Activated naive CD4-positive, alpha-beta T cell treated with anti-CD3 and anti-CD28 coated beads, Interleukin-2, amount 10 ng/mL, durations not matched to agents 7 days and 5 days (primary cell): ENCODE measurements at regions not wholly inside any gene's neighbourhood (a gene's known extent, or its start where the extent isn't known, plus 50 kb on each side); places are given as distances from the start of the nearest gene placed in this dataset.

ENCODE experiments used
- CTCF ChIA-PET: fragments of 350-600 bp; sonication (Branson Sonifier 250); formaldehyde crosslinking; loops from one replicate; lab custom pipeline; 2021; ENCODE audit warnings: antibody characterized with exemption; lab: Charles Lee
- DNase-seq: peaks from one replicate; pipeline ENCODE4 v3.0.0-alpha.2; 2020
- H3K27ac Mint-ChIP-seq: one replicate; pipeline ENCODE4 v1.8.0; 2021; ENCODE audit warnings: mild to moderate bottlenecking, moderate library complexity, mixed read lengths
- H3K27me3 Mint-ChIP-seq: one replicate; pipeline ENCODE4 v1.8.0; 2021; ENCODE audit warnings: mild to moderate bottlenecking, mixed read lengths
- H3K36me3 Mint-ChIP-seq: one replicate; pipeline ENCODE4 v1.8.0; 2021; ENCODE audit warnings: mixed read lengths
- H3K4me1 Mint-ChIP-seq: one replicate; pipeline ENCODE4 v1.8.0; 2021; ENCODE audit warnings: mixed read lengths
- H3K4me3 Mint-ChIP-seq: one replicate; pipeline ENCODE4 v1.8.0; 2021; ENCODE audit warnings: mild to moderate bottlenecking, moderate library complexity, mixed read lengths
- H3K9me3 Mint-ChIP-seq: one replicate; pipeline ENCODE4 v1.8.0; 2021; ENCODE audit warnings: mixed read lengths

GRCh38 chr2:144859716-144860115 lies 339.8 kb upstream of the ZEB2 start:
- Mint-ChIP-seq H3K27me3 (no peaks in the 10 kb centered on the region), H3K4me1 (no peaks in the 10 kb centered on the region), H3K27ac (no peak overlapping the region), H3K9me3 (no peaks in the 10 kb centered on the region), H3K4me3 (no peak overlapping the region), H3K36me3 (no peaks in the 10 kb centered on the region)
- CTCF ChIA-PET, result no interaction called here
- no peak for DNase-seq

- CTCF ChIA-PET, result no interaction called here
- no peaks in the 10 kb centered on the region for H3K9me3 Mint-ChIP-seq
These were observed 338.3 kb upstream of the ZEB2 start for GRCh38 chr2:144858211-144858610.

GRCh38 chr2:144854596-144854995 lies 334.7 kb upstream of the ZEB2 start:
- CTCF ChIA-PET, result no interaction called here
- Mint-ChIP-seq H3K4me3 (no peak overlapping the region), H3K4me1 (no peaks in the 10 kb centered on the region), H3K36me3 (no peaks in the 10 kb centered on the region), H3K27me3 (no peaks in the 10 kb centered on the region), H3K9me3 (no peaks in the 10 kb centered on the region), H3K27ac (no peak overlapping the region)
- DNase-seq, result no peak

More at GRCh38 chr2:144858211-144858610, 338.3 kb upstream of the ZEB2 start:
- Mint-ChIP-seq H3K4me3 (no peak overlapping the region), H3K27me3 (no peaks in the 10 kb centered on the region), H3K27ac (no peak overlapping the region), H3K36me3 (no peaks in the 10 kb centered on the region), H3K4me1 (no peaks in the 10 kb centered on the region)
- no peak for DNase-seq

GRCh38 chr2:144849612-144850011 lies 329.7 kb upstream of the ZEB2 start:
- no peaks in the 10 kb centered on the region for H3K9me3 Mint-ChIP-seq
- H3K27ac Mint-ChIP-seq, result no peak overlapping the region
- no peaks in the 10 kb centered on the region for H3K36me3 Mint-ChIP-seq
- CTCF ChIA-PET, result interaction anchor here (0.8 kb wide), 1 partner anchor 17 kb away, joined by 3 read pairs; no protein-coding TSS in a partner anchor
- no peak for DNase-seq
- H3K27me3 Mint-ChIP-seq, result no peaks in the 10 kb centered on the region
- no peak overlapping the region for H3K4me3 Mint-ChIP-seq
- H3K4me1 Mint-ChIP-seq, result no peaks in the 10 kb centered on the region

GRCh38 chr2:144848423-144848822 lies 328.5 kb upstream of the ZEB2 start:
- Mint-ChIP-seq H3K4me1 (no peaks in the 10 kb centered on the region), H3K9me3 (no peaks in the 10 kb centered on the region), H3K4me3 (no peak overlapping the region), H3K27me3 (no peaks in the 10 kb centered on the region), H3K36me3 (no peaks in the 10 kb centered on the region), H3K27ac (no peak overlapping the region)
- no peak for DNase-seq
- CTCF ChIA-PET, result no interaction called here

- Mint-ChIP-seq H3K36me3 (no peaks in the 10 kb centered on the region), H3K4me3 (no peak overlapping the region), H3K9me3 (no peaks in the 10 kb centered on the region), H3K4me1 (no peaks in the 10 kb centered on the region), H3K27me3 (no peaks in the 10 kb centered on the region), H3K27ac (peak overlapping the region; percentile 68)
- DNase-seq, result no peak
- CTCF ChIA-PET, result no interaction called here
These were observed 327.6 kb upstream of the ZEB2 start for GRCh38 chr2:144847347-144848080.

- no peak for DNase-seq
- no peak overlapping the region for H3K27ac Mint-ChIP-seq
- H3K9me3 Mint-ChIP-seq, result no peaks in the 10 kb centered on the region
- CTCF ChIA-PET, result interaction anchor here (0.6 kb wide), 1 partner anchor 646 kb away, joined by 3 read pairs; no protein-coding TSS in a partner anchor
- H3K27me3 Mint-ChIP-seq, result no peaks in the 10 kb centered on the region
- H3K36me3 Mint-ChIP-seq, result no peaks in the 10 kb centered on the region
- no peaks in the 10 kb centered on the region for H3K4me1 Mint-ChIP-seq
- H3K4me3 Mint-ChIP-seq, result no peak overlapping the region
These were observed 316.9 kb upstream of the ZEB2 start for GRCh38 chr2:144836635-144837350.

GRCh38 chr2:144835634-144836350 lies 315.9 kb upstream of the ZEB2 start:
- no peaks in the 10 kb centered on the region for H3K4me1 Mint-ChIP-seq
- no peaks in the 10 kb centered on the region for H3K9me3 Mint-ChIP-seq
- no peaks in the 10 kb centered on the region for H3K36me3 Mint-ChIP-seq
- no peak for DNase-seq
- no peak overlapping the region for H3K4me3 Mint-ChIP-seq
- H3K27me3 Mint-ChIP-seq, result no peaks in the 10 kb centered on the region
- no peak overlapping the region for H3K27ac Mint-ChIP-seq
- CTCF ChIA-PET, result no interaction called here

GRCh38 chr2:144834998-144835633 lies 315.2 kb upstream of the ZEB2 start:
- Mint-ChIP-seq H3K4me3 (no peak overlapping the region), H3K27me3 (no peaks in the 10 kb centered on the region), H3K9me3 (no peaks in the 10 kb centered on the region), H3K27ac (no peak overlapping the region), H3K36me3 (no peaks in the 10 kb centered on the region), H3K4me1 (no peaks in the 10 kb centered on the region)
- DNase-seq, result no peak
- CTCF ChIA-PET, result no interaction called here

GRCh38 chr2:144834363-144834762 lies 314.4 kb upstream of the ZEB2 start:
- Mint-ChIP-seq H3K27ac (no peak overlapping the region), H3K36me3 (no peaks in the 10 kb centered on the region)

GRCh38 chr2:144833075-144833637 lies 313.2 kb upstream of the ZEB2 start:
- H3K36me3 Mint-ChIP-seq, result no peaks in the 10 kb centered on the region
- CTCF ChIA-PET, result interaction anchor here (1.6 kb wide), 1 partner anchor 16 kb away, joined by 3 read pairs; no protein-coding TSS in a partner anchor
- H3K4me1 Mint-ChIP-seq, result no peaks in the 10 kb centered on the region
- H3K27me3 Mint-ChIP-seq, result no peaks in the 10 kb centered on the region
- no peak for DNase-seq
- no peaks in the 10 kb centered on the region for H3K9me3 Mint-ChIP-seq
- H3K4me3 Mint-ChIP-seq, result no peak overlapping the region
- no peak overlapping the region for H3K27ac Mint-ChIP-seq

More at GRCh38 chr2:144834363-144834762, 314.4 kb upstream of the ZEB2 start:
- DNase-seq, result no peak
- CTCF ChIA-PET, result no interaction called here
- Mint-ChIP-seq H3K4me1 (no peaks in the 10 kb centered on the region), H3K27me3 (no peaks in the 10 kb centered on the region), H3K9me3 (no peaks in the 10 kb centered on the region), H3K4me3 (no peak overlapping the region)

- H3K27me3 Mint-ChIP-seq, result no peaks in the 10 kb centered on the region
- no peaks in the 10 kb centered on the region for H3K4me1 Mint-ChIP-seq
- H3K27ac Mint-ChIP-seq, result no peak overlapping the region
- DNase-seq, result no peak
- no peaks in the 10 kb centered on the region for H3K9me3 Mint-ChIP-seq
- no peak overlapping the region for H3K4me3 Mint-ChIP-seq
- CTCF ChIA-PET, result interaction anchor here (1.6 kb wide), 1 partner anchor 17 kb away, joined by 3 read pairs; no protein-coding TSS in a partner anchor
- no peaks in the 10 kb centered on the region for H3K36me3 Mint-ChIP-seq
These were observed 312.1 kb upstream of the ZEB2 start for GRCh38 chr2:144832048-144832447.

GRCh38 chr2:144830543-144830942 lies 310.6 kb upstream of the ZEB2 start:
- H3K27me3 Mint-ChIP-seq, result no peaks in the 10 kb centered on the region
- no peaks in the 10 kb centered on the region for H3K9me3 Mint-ChIP-seq
- no peaks in the 10 kb centered on the region for H3K36me3 Mint-ChIP-seq
- no peak overlapping the region for H3K4me3 Mint-ChIP-seq
- no peaks in the 10 kb centered on the region for H3K4me1 Mint-ChIP-seq
- DNase-seq, result no peak
- CTCF ChIA-PET, result no interaction called here
- H3K27ac Mint-ChIP-seq, result no peak overlapping the region

GRCh38 chr2:144827404-144827803 lies 307.5 kb upstream of the ZEB2 start:
- Mint-ChIP-seq H3K27ac (no peak overlapping the region), H3K4me1 (no peaks in the 10 kb centered on the region), H3K4me3 (no peak overlapping the region), H3K36me3 (no peaks in the 10 kb centered on the region), H3K27me3 (no peaks in the 10 kb centered on the region), H3K9me3 (no peaks in the 10 kb centered on the region)
- no peak for DNase-seq
- CTCF ChIA-PET, result no interaction called here
